ENCODE measurements at regions not wholly inside any gene's neighbourhood (a gene's known extent, or its start where the extent isn't known, plus 50 kb on each side); places are given as distances from the start of the nearest gene placed in this dataset.

- TF ChIP-seq CTCF (conservative IDR thresholded peaks at IDR 0.05 in 1 of 2, IDR thresholded peaks at IDR 0.05 in 1 of 2; ENCODE audit: low read depth in 1 of 2, low read length in 2 of 2): no peak
- H3K27ac ChIP-seq (ENCODE audit: insufficient read depth, low read length): no peak overlapping the region
These were observed 2027.9 kb downstream of the PCDH7 start for GRCh38 chr4:32748061-32748460.

GRCh38 chr4:32748498-32748897, 2028.3 kb downstream of the PCDH7 start:
- H3K4me1 ChIP-seq (ENCODE audit: control insufficient read depth, extremely low read depth, insufficient read depth, low read length): no peaks in the 10 kb centered on the region
- no peaks in the 10 kb centered on the region for H4K20me1 ChIP-seq (ENCODE audit: control insufficient read depth, extremely low read depth, insufficient read depth, low read length)
- no peak overlapping the region for H3K9ac ChIP-seq (ENCODE audit: insufficient read depth, low read length)
- H3K4me2 ChIP-seq (ENCODE audit: extremely low read depth, insufficient read depth, low read length): no peak overlapping the region
- no peaks in the 10 kb centered on the region for H3K36me3 ChIP-seq (ENCODE audit: control insufficient read depth, insufficient read depth, low read length)
- no peak overlapping the region for H2AFZ ChIP-seq (ENCODE audit: low read length)
- H3K9me3 ChIP-seq (ENCODE audit: control insufficient read depth, insufficient read depth, low read depth, low read length): no peaks in the 10 kb centered on the region
- no peaks in the 10 kb centered on the region for H3K27me3 ChIP-seq (ENCODE audit: control insufficient read depth, insufficient read depth, low read length)
- TF ChIP-seq EZH2 (IDR thresholded peaks at IDR 0.05; ENCODE audit: low read length, missing control alignments) (no peak), CTCF (conservative IDR thresholded peaks at IDR 0.05 in 1 of 2, IDR thresholded peaks at IDR 0.05 in 1 of 2; ENCODE audit: low read depth in 1 of 2, low read length in 2 of 2) (no peak)
- no peak overlapping the region for H3K27ac ChIP-seq (ENCODE audit: insufficient read depth, low read length)
- H3K79me2 ChIP-seq (ENCODE audit: control insufficient read depth, insufficient read depth, low read length): no peaks in the 10 kb centered on the region
- no peak overlapping the region for H3K4me3 ChIP-seq (replicated peaks in 1 of 4; ENCODE audit: control extremely low read depth in 1 of 4, insufficient read depth in 1 of 4, low read depth in 3 of 4, low read length in 4 of 4)
- no peak for DNase-seq (ENCODE audit: low read depth in 2 of 2)

More at GRCh38 chr4:32748061-32748460, 2027.9 kb downstream of the PCDH7 start:
- Histone ChIP-seq H3K9me3 (ENCODE audit: control insufficient read depth, insufficient read depth, low read depth, low read length) (no peaks in the 10 kb centered on the region), H3K4me2 (ENCODE audit: extremely low read depth, insufficient read depth, low read length) (no peak overlapping the region), H3K4me3 (replicated peaks in 1 of 4; ENCODE audit: control extremely low read depth in 1 of 4, insufficient read depth in 1 of 4, low read depth in 3 of 4, low read length in 4 of 4) (no peak overlapping the region), H3K9ac (ENCODE audit: insufficient read depth, low read length) (no peak overlapping the region), H3K27me3 (ENCODE audit: control insufficient read depth, insufficient read depth, low read length) (no peaks in the 10 kb centered on the region), H4K20me1 (ENCODE audit: control insufficient read depth, extremely low read depth, insufficient read depth, low read length) (no peaks in the 10 kb centered on the region), H3K36me3 (ENCODE audit: control insufficient read depth, insufficient read depth, low read length) (no peaks in the 10 kb centered on the region), H2AFZ (ENCODE audit: low read length) (no peak overlapping the region), H3K4me1 (ENCODE audit: control insufficient read depth, extremely low read depth, insufficient read depth, low read length) (no peaks in the 10 kb centered on the region), H3K79me2 (ENCODE audit: control insufficient read depth, insufficient read depth, low read length) (no peaks in the 10 kb centered on the region)
- DNase-seq (ENCODE audit: low read depth in 2 of 2): no peak

GRCh38 chr4:32752962-32753361, 2032.8 kb downstream of the PCDH7 start:
- no peak overlapping the region for H3K9ac ChIP-seq (ENCODE audit: insufficient read depth, low read length)
- no peak overlapping the region for H2AFZ ChIP-seq (ENCODE audit: low read length)
- H4K20me1 ChIP-seq (ENCODE audit: control insufficient read depth, extremely low read depth, insufficient read depth, low read length): no peaks in the 10 kb centered on the region
- no peaks in the 10 kb centered on the region for H3K36me3 ChIP-seq (ENCODE audit: control insufficient read depth, insufficient read depth, low read length)
- no peak overlapping the region for H3K27ac ChIP-seq (ENCODE audit: insufficient read depth, low read length)
- TF ChIP-seq EZH2 (IDR thresholded peaks at IDR 0.05; ENCODE audit: low read length, missing control alignments) (no peak), CTCF (conservative IDR thresholded peaks at IDR 0.05 in 1 of 2, IDR thresholded peaks at IDR 0.05 in 1 of 2; ENCODE audit: low read depth in 1 of 2, low read length in 2 of 2) (no peak)
- H3K4me2 ChIP-seq (ENCODE audit: extremely low read depth, insufficient read depth, low read length): no peak overlapping the region
- no peak overlapping the region for H3K4me3 ChIP-seq (replicated peaks in 1 of 4; ENCODE audit: control extremely low read depth in 1 of 4, insufficient read depth in 1 of 4, low read depth in 3 of 4, low read length in 4 of 4)
- no peaks in the 10 kb centered on the region for H3K4me1 ChIP-seq (ENCODE audit: control insufficient read depth, extremely low read depth, insufficient read depth, low read length)
- no peak for DNase-seq (ENCODE audit: low read depth in 2 of 2)
- H3K27me3 ChIP-seq (ENCODE audit: control insufficient read depth, insufficient read depth, low read length): no peaks in the 10 kb centered on the region
- H3K9me3 ChIP-seq (ENCODE audit: control insufficient read depth, insufficient read depth, low read depth, low read length): no peaks in the 10 kb centered on the region
- H3K79me2 ChIP-seq (ENCODE audit: control insufficient read depth, insufficient read depth, low read length): no peaks in the 10 kb centered on the region

Data from fibroblast of lung (primary cell).